Stimulated activated CD4-positive, alpha-beta T cell treated with anti-CD3 and anti-CD28 coated beads, Interleukin-1b, Interleukin-23, amount 100 ng/mL, for 1 hour (primary cell): ENCODE measurements at regions not wholly inside any gene's neighbourhood (a gene's known extent, or its start where the extent isn't known, plus 50 kb on each side); places are given as distances from the start of the nearest gene placed in this dataset.

Experiments used
- DNase-seq, 2 donors: peaks; one replicate each; pipeline ENCODE4 v3.0.0-alpha.2; 2020; ENCODE audit warnings: low read depth in 2 of 2

GRCh38 chr16:13552062-13552959 is 367.6 kb upstream of the ERCC4 start:
- no peak for DNase-seq

GRCh38 chr16:13552960-13553257 is 367.0 kb upstream of the ERCC4 start:
- DNase-seq, result no peak

GRCh38 chr16:13553453-13553985 is 366.4 kb upstream of the ERCC4 start:
- no peak for DNase-seq

- no peak for DNase-seq
These were observed 365.9 kb upstream of the ERCC4 start for GRCh38 chr16:13554005-13554404.

GRCh38 chr16:13554643-13555042 is 365.3 kb upstream of the ERCC4 start:
- no peak for DNase-seq

- DNase-seq, result no peak
These were observed 362.5 kb upstream of the ERCC4 start for GRCh38 chr16:13557418-13557817.

GRCh38 chr16:13558752-13559151 is 361.2 kb upstream of the ERCC4 start:
- DNase-seq, result no peak

- DNase-seq, result no peak
These were observed 360.3 kb upstream of the ERCC4 start for GRCh38 chr16:13559624-13560023.

- no peak for DNase-seq
These were observed 359.8 kb upstream of the ERCC4 start for GRCh38 chr16:13560151-13560550.

- no peak for DNase-seq
These were observed 358.5 kb upstream of the ERCC4 start for GRCh38 chr16:13561291-13562070.

GRCh38 chr16:13568803-13569202 is 351.2 kb upstream of the ERCC4 start:
- no peak for DNase-seq

GRCh38 chr16:13569986-13570385 is 350.0 kb upstream of the ERCC4 start:
- DNase-seq, result no peak

- DNase-seq, result no peak
These were observed 348.9 kb upstream of the ERCC4 start for GRCh38 chr16:13571036-13571435.

- no peak for DNase-seq
These were observed 346.1 kb upstream of the ERCC4 start for GRCh38 chr16:13573903-13574302.

GRCh38 chr16:13586051-13586450 is 333.9 kb upstream of the ERCC4 start:
- no peak for DNase-seq

GRCh38 chr16:13587181-13587580 is 332.8 kb upstream of the ERCC4 start:
- no peak for DNase-seq

GRCh38 chr16:13594823-13595222 is 325.1 kb upstream of the ERCC4 start:
- DNase-seq, result no peak

- no peak for DNase-seq
These were observed 313.1 kb upstream of the ERCC4 start for GRCh38 chr16:13606804-13607203.

GRCh38 chr16:13607289-13607688 is 312.7 kb upstream of the ERCC4 start:
- no peak for DNase-seq

- no peak for DNase-seq
These were observed 308.4 kb upstream of the ERCC4 start for GRCh38 chr16:13611596-13611995.

GRCh38 chr16:13612623-13613022 is 307.3 kb upstream of the ERCC4 start:
- no peak for DNase-seq

GRCh38 chr16:13613165-13613564 is 306.8 kb upstream of the ERCC4 start:
- DNase-seq, result no peak

GRCh38 chr16:13621639-13622038 is 298.3 kb upstream of the ERCC4 start:
- no peak for DNase-seq
